NCI-H1092 treated with DMSO at 0.1 percent for 48 hours (cell line): ENCODE measurements at regions not wholly inside any gene's neighbourhood (a gene's known extent, or its start where the extent isn't known, plus 50 kb on each side); places are given as distances from the start of the nearest gene placed in this dataset.

ENCODE experiments used
- DNase-seq: peaks from one replicate; lab custom pipeline; 2025; lab: John Stamatoyannopoulos, UW

GRCh38 chr4:3683744-3684421 lies 82.3 kb upstream of the ADRA2C start:
- no peak for DNase-seq

- DNase-seq = no peak
Measured at GRCh38 chr4:3683077-3683743, 83.0 kb upstream of the ADRA2C start.

- DNase-seq = no peak
Measured at GRCh38 chr4:3682236-3683076, 83.7 kb upstream of the ADRA2C start.

GRCh38 chr4:3681191-3681590 lies 85.0 kb upstream of the ADRA2C start:
- no peak for DNase-seq

GRCh38 chr4:3680656-3681055 lies 85.5 kb upstream of the ADRA2C start:
- no peak for DNase-seq

GRCh38 chr4:3679851-3680311 lies 86.3 kb upstream of the ADRA2C start:
- no peak for DNase-seq

- no peak for DNase-seq
Measured at GRCh38 chr4:3679071-3679825, 86.9 kb upstream of the ADRA2C start.

GRCh38 chr4:3677748-3678070 lies 88.5 kb upstream of the ADRA2C start:
- DNase-seq = no peak

DNA sequence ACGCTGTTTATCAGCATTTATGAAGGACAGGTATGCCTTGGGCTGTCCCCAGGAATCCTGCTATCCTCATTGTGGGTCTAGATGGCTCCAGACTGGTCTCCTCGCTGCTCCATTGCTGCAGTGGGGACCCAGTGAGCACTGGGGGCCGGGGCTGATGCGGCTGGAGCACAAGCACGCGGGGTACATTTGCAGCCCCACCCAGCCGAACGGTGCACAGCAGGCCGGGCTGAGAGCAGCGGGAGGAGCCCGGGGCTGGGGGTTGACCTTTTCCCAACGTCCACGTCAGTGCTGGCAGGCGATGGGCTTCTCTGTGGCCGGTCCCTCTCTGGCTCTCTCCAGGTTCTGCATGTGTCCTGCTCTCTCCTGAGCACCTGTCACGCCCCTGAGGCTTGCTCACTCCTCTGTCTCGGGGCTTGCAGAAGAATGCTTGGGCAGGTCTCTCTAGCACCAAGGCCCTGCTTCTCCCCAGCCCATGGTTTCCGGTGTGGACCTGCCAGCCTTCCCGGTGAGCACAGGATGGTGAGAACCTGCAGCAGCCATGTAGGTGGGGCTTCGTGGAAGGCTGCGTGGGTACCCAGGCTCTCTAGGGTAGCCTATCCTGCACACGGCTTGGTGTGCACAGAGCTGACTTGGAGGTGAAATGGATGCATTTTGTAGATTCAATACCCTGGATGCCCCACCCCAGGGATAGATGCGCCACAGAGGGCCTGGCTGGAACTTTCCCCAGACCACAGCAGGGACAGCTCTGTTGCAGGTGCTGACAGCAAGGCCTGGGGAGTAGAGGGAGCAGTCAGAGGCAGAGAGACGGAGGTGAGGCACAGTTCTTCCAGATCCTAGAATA lies 89.1 kb upstream of the ADRA2C start:
- no peak for DNase-seq

GRCh38 chr4:3676196-3676595 lies 90.0 kb upstream of the ADRA2C start:
- no peak for DNase-seq

DNA sequence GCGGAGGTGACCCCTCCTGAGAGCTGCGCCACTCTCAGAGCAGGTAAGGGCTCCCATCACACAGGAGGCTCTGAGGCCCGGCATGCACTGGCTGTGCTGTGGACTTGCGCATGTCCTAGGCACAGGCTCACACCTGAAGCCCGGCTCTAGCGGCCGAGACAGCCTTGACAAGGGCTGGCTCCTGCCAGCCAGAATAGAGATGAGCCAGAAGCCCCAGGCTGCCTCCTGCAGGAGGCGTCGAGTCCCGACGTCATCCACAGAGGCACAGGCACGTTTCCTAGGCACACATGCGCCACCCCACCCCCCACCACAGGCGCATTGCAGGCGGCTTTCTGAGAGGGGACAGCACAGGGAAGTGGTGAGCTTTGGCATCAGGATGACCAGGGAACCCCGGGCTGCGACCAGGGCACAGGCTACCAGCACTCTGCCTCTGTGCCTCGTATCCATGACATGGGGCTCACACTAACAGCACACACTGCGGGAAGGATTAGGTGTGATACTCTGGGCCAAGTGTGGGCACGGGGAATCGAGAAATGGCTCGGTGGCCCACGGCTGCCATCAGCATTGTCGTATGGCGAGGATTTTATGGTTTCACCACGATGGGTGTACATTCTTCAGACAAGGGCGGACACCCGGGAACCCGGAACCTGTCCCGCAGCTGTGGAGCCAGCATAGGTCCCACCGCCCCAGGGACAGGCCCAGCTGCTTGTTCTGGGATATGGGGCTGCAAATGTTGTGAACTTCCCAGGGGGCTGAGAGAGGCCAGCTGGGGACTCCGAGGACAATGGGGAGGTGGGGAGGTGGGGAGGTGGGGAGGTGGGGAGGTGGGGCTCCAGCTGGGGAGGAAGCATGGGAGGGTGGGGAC lies 90.7 kb upstream of the ADRA2C start:
- no peak for DNase-seq

- no peak for DNase-seq
Measured at GRCh38 chr4:3674479-3674851, 91.7 kb upstream of the ADRA2C start.

DNA sequence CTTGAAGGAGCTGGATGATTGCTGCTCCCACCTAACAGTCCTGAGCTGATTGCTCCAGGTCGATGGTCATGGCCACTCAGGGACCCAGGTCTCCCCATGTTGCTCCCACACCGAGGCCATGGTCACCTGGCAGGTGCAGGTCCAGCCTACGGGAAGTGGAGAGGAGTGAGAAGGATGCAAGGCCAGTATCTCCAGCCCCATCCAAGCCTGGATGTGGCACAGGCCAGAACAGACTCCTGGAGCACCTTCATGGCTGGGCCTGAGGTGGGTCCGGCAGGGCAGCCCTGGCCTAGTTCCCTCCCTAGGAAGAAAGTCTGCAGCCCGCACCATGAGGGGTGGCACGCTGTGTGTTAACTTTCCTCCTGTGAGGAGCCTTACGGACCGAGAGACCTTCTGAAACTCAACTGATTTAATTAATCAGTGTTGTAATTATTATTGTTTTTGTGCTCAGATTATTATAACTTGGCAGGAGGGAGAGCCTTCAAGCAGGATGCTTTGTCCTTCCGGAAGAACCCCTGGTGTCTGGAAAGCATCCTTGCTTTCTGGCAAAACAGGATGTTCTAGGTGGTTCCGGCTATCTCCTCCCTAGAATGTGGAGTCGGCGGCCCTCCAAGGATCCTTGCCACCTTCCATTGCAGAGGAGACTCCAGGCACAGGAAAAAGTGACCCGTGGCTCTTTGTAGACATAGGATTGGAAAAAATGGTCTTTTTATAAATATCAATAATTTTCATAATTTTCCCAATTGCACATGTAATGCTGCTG lies 92.3 kb upstream of the ADRA2C start:
- no peak for DNase-seq

- DNase-seq = no peak
Measured at GRCh38 chr4:3673176-3673575, 93.0 kb upstream of the ADRA2C start.

DNA sequence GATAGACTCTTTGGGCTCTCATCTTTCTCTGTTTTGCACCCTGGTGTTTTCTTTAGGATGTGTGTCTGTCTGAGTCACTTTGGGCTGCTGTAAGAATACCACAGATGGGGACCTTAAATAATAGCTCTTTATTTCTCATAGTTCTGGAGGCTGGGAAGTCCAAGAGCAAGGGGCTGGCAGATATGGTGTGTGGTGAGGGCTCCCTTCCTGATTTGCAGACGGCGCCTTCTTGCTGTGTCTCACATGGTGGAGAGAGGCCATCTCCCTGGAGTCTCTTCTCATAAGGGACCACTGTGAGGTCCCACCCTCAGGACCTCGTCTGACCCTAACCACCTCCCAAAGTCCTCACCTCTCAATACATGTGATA lies 93.7 kb upstream of the ADRA2C start:
- no peak for DNase-seq

DNA sequence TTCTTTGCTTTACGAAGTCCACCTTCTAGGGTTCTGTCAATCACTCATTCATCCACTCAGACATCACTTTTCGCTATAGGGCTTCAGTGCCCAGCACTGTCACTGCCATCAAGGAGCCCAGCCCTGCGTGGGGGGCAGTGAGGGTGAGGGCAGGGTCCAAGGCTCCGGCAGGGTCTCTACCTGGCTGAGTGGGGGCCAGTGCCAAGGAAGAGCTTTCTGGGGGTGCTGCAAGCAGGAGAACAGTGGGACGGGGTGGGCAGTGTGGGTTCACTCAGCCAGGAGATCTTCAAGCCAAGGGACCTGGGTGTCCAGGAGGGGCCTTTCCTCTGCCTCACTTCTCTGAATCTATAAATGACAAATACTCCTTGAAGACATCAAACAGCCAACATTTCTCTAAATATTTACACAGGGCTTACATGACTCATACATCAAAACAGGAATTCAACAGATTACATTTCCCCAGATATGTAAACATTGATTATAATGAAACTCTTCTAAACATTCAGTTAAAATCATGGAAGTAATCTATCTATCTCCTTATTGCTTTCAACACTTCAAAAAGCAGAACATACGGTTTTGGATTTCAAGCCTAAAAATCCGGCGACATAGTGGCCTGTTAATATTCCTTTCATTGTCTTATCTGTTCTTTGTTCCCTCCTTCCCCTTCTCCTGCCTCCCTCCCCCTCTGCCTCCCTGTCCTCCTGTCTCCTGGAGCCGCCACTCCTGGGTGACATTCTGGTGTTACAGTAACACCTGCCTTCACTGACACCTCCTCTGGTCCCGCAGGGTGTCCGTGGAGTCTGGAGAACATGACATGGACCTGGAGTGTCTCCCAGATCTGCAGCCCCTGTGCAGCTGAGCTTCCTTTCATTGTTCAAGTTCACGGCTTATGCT lies 94.4 kb upstream of the ADRA2C start:
- peak; percentile 33 for DNase-seq

DNA sequence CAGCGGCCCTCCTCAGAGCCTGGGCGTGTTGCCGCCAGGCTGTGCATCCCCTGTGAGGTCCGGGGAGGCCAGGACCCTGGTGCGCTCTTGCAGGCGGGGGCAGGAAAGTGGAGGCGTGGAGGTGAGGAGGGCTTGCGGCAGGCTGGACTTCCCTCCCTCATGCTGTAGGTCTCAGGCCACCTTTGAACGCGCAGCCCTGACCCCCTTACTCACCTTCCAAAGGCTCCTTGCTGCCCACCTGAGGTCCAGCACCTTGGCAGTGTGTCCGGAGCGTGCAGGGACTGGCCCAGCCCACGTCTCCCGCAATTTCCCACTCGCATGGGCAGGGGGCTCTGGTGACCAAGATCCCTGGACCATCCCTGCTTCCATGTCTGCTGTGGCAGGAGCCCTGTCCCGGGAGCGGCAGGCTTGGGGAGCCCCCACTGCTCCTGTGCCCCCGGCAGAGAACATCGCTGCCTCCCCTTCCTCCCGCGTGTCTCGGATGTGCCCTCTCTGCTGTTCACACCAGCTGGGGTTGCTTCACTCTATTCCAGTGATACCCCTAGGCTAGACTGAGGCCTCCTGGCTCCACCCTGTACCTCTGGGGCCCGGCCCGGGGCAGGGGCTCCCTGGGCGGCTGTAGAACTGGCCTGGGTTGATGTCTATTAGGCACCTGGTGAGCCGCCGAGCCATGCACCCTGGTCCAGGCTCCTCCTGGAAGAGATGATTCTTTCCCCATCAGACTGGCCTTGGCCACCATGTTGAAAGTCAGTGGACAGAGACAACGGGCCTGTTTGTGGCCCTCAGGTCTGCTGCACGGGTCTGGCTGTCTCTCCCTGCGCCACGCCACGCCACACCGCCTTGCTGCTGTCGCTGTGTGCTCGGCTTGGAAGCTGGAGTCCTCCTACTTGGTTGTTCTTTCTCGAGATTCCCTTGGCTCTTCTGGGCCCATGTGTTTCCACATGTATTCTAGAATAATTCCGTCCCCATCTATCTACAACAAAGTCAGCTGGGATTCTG lies 95.4 kb upstream of the ADRA2C start:
- DNase-seq = no peak

DNA sequence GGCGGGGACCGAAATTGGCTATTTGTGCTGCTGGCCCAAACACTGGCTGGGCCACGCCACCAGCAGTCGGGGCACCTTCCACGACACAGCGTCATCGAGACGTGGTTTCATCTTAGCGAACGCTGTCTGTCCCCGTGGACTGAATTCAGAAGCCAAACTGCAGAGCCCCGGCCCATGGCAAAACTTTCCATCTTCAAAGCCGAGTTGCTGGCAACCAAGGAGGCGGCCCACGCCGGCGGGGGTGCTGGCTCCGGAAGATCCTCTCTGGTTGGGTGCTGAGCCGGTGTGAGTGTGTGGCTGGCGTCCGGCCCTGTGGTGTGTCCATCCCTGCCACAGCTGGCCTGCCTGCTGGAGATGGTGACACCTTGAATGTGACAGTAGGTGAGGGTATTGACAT lies 96.6 kb upstream of the ADRA2C start:
- no peak for DNase-seq
